H9 (cell line): ENCODE measurements at regions not wholly inside any gene's neighbourhood (a gene's known extent, or its start where the extent isn't known, plus 50 kb on each side); places are given as distances from the start of the nearest gene placed in this dataset.

Experiments used
- DNase-seq: peaks from one replicate; pipeline ENCODE4 v3.0.0-alpha.2; 2017
- H2AFZ ChIP-seq: one replicate; pipeline ENCODE4 v1.6.1; 2013; ENCODE audit warnings: mild to moderate bottlenecking, low read length, control low read depth, moderate library complexity
- H2AK5ac ChIP-seq: 2 replicates; pipeline ENCODE4 v1.6.1; 2013; ENCODE audit warnings: low read length, control low read depth, mixed read lengths; ENCODE audit not compliant: insufficient read length
- H2BK120ac ChIP-seq: one replicate; pipeline ENCODE4 v1.6.1; 2013; ENCODE audit warnings: low read depth, mild to moderate bottlenecking, low read length, control low read depth, inconsistent platforms; ENCODE audit not compliant: poor library complexity, severe bottlenecking
- H2BK12ac ChIP-seq: 2 replicates; pipeline ENCODE4 v1.6.1; 2013; ENCODE audit warnings: low read length, control low read depth, mixed read lengths, low read depth; ENCODE audit not compliant: insufficient read length
- H2BK15ac ChIP-seq: 2 replicates; pipeline ENCODE4 v1.6.1; 2013; ENCODE audit warnings: low read depth, low read length, control low read depth
- H2BK20ac ChIP-seq: one replicate; pipeline ENCODE4 v1.6.1; 2013; ENCODE audit warnings: low read depth, mild to moderate bottlenecking, low read length, control low read depth, inconsistent platforms; ENCODE audit not compliant: poor library complexity, severe bottlenecking
- H2BK5ac ChIP-seq: 2 replicates; pipeline ENCODE4 v1.6.1; 2013; ENCODE audit warnings: low read length, control low read depth, mixed read lengths; ENCODE audit not compliant: insufficient read length
- H3K14ac ChIP-seq: 2 replicates; pipeline ENCODE4 v1.6.1; 2013; ENCODE audit warnings: low read length, control low read depth; ENCODE audit not compliant: insufficient read depth
- H3K18ac ChIP-seq: 2 replicates; pipeline ENCODE4 v1.6.1; 2013; ENCODE audit warnings: low read depth, mild to moderate bottlenecking, mixed read lengths, low read length, control low read depth; ENCODE audit not compliant: insufficient read length
- H3K23ac ChIP-seq: 2 replicates; pipeline ENCODE4 v1.6.1; 2013; ENCODE audit warnings: low read length, control low read depth, mixed read lengths, low read depth; ENCODE audit not compliant: insufficient read length
- H3K23me2 ChIP-seq: 2 replicates; pipeline ENCODE4 v1.6.1; 2013; ENCODE audit warnings: low read depth, mild to moderate bottlenecking, mixed read lengths, low read length, control low read depth; ENCODE audit not compliant: insufficient read length, poor library complexity, severe bottlenecking
- H3K27ac ChIP-seq: 2 replicates; pipeline ENCODE4 v1.5.1; 2013; ENCODE audit warnings: low read length, control low read depth, mixed read lengths, low read depth; ENCODE audit not compliant: insufficient read length
- H3K27me3 ChIP-seq: 2 replicates; pipeline ENCODE4 v1.6.1; 2013; ENCODE audit warnings: low read length, control low read depth, inconsistent platforms; ENCODE audit not compliant: insufficient read depth
- H3K4ac ChIP-seq: 2 replicates; pipeline ENCODE4 v1.6.1; 2013; ENCODE audit warnings: low read depth, mild to moderate bottlenecking, control low read depth, inconsistent platforms, low read length, moderate library complexity
- H3K4me1 ChIP-seq: 2 replicates; pipeline ENCODE4 v1.6.1; 2013; ENCODE audit warnings: low read length, control low read depth, inconsistent platforms; ENCODE audit not compliant: insufficient read depth
- H3K4me2 ChIP-seq: 2 replicates; pipeline ENCODE4 v1.6.1; 2013; ENCODE audit warnings: low read length, control low read depth, mixed read lengths; ENCODE audit not compliant: insufficient read length, insufficient read depth
- H3K56ac ChIP-seq: 2 replicates; pipeline ENCODE4 v1.6.1; 2013; ENCODE audit warnings: low read depth, mild to moderate bottlenecking, mixed read lengths, low read length, control low read depth; ENCODE audit not compliant: insufficient read length
- H3K79me1 ChIP-seq: 2 replicates; pipeline ENCODE4 v1.6.1; 2013; ENCODE audit warnings: low read depth, mild to moderate bottlenecking, moderate library complexity, low read length, control low read depth, inconsistent platforms; ENCODE audit not compliant: insufficient read depth, poor library complexity, severe bottlenecking
- H3K79me2 ChIP-seq: 2 replicates; pipeline ENCODE4 v1.6.1; 2013; ENCODE audit warnings: low read length, control low read depth, inconsistent platforms; ENCODE audit not compliant: insufficient read depth
- H3K9ac ChIP-seq: 2 replicates; pipeline ENCODE4 v1.6.1; 2013; ENCODE audit warnings: low read length, control low read depth, mixed read lengths; ENCODE audit not compliant: insufficient read length; ENCODE audit errors: extremely low read depth
- H3K9me3 ChIP-seq: one replicate; pipeline ENCODE4 v1.6.1; 2013; ENCODE audit warnings: low read depth, low read length, inconsistent platforms; ENCODE audit not compliant: control insufficient read depth
- H3T11ph ChIP-seq: one replicate; pipeline ENCODE4 v1.6.1; 2013; ENCODE audit warnings: mild to moderate bottlenecking, low read length, control low read depth, inconsistent platforms
- H4K20me1 ChIP-seq: one replicate; pipeline ENCODE4 v1.6.1; 2013; ENCODE audit not compliant: control insufficient read depth, insufficient read length, insufficient read depth
- H4K5ac ChIP-seq: 2 replicates; pipeline ENCODE4 v1.6.1; 2013; ENCODE audit warnings: low read depth, mild to moderate bottlenecking, mixed read lengths, low read length, control low read depth; ENCODE audit not compliant: insufficient read length
- H4K8ac ChIP-seq: replicated peaks from 2 replicates; pipeline ENCODE4 v1.6.1; 2013; ENCODE audit warnings: low read length, control low read depth, mixed read lengths, low read depth; ENCODE audit not compliant: insufficient read length
- H4K91ac ChIP-seq: 2 replicates; pipeline ENCODE4 v1.6.1; 2013; ENCODE audit warnings: low read depth, mild to moderate bottlenecking, moderate library complexity, mixed read lengths, low read length, control low read depth; ENCODE audit not compliant: insufficient read length
- H3K27ac Mint-ChIP-seq, 3 experiments: 2 replicates in 2 of 3; 3 replicates in 1 of 3; pipeline ENCODE4 v1.8.0; 2020 to 2021; ENCODE audit warnings: mixed read lengths in 3 of 3, mild to moderate bottlenecking in 1 of 3, moderate library complexity in 1 of 3
- H3K27me3 Mint-ChIP-seq: 2 replicates; pipeline ENCODE4 v1.8.0; 2021; ENCODE audit warnings: low read depth, mild to moderate bottlenecking, moderate library complexity, mixed read lengths
- H3K36me3 Mint-ChIP-seq, 3 experiments: 2 replicates in 2 of 3; 3 replicates in 1 of 3; pipeline ENCODE4 v1.8.0; 2020 to 2021; ENCODE audit warnings: low read depth in 3 of 3, mixed read lengths in 3 of 3; ENCODE audit not compliant: insufficient read depth in 1 of 3
- H3K4me1 Mint-ChIP-seq, 2 experiments: 2 replicates each; pipeline ENCODE4 v1.8.0; 2020; ENCODE audit warnings: mixed read lengths in 2 of 2
- H3K4me3 Mint-ChIP-seq, 2 experiments: 2 replicates in 1 of 2; 3 replicates in 1 of 2; pipeline ENCODE4 v1.8.0; 2020 to 2021; ENCODE audit warnings: mild to moderate bottlenecking in 2 of 2, mixed read lengths in 2 of 2, moderate library complexity in 1 of 2
- H3K9me3 Mint-ChIP-seq, 2 experiments: 2 replicates in 1 of 2; 3 replicates in 1 of 2; pipeline ENCODE4 v1.8.0; 2020; ENCODE audit warnings: mild to moderate bottlenecking in 2 of 2, mixed read lengths in 2 of 2, moderate library complexity in 1 of 2
- TF ChIP-seq, protein P1 (sequence below): fragments of 200-600 bp; sonication (generic); conservative IDR thresholded peaks from 3 replicates; pipeline ENCODE4 v1.8.0; 2021; ENCODE audit warnings: antibody characterized with exemption, mild to moderate bottlenecking

GRCh38 chr12:13505224-13505623 is 308.7 kb downstream of the EMP1 start:
- 0 out of 2 replicates have a peak, but pooled peaks cover 3% of the 10 kb centered on the region for H3K4me1 ChIP-seq
- no peak for DNase-seq
- no peaks in the 10 kb centered on the region for H3K27me3 ChIP-seq
- H3K9ac ChIP-seq = no peak overlapping the region
- H2AK5ac ChIP-seq = no peak overlapping the region
- no peak overlapping the region for H3K23ac ChIP-seq
- no peak overlapping the region for H3K56ac ChIP-seq
- H4K8ac ChIP-seq = no peak overlapping the region
- no peaks in the 10 kb centered on the region for H3K79me2 ChIP-seq
- Mint-ChIP-seq H3K4me1 (no peaks in the 10 kb centered on the region), H3K27me3 (no peaks in the 10 kb centered on the region), H3K36me3 (no peaks in the 10 kb centered on the region), H3K27ac (no peak overlapping the region), H3K9me3 (no peaks in the 10 kb centered on the region), H3K4me3 (no peak overlapping the region)
- no peak overlapping the region for H4K91ac ChIP-seq
- H2BK20ac ChIP-seq = no peak overlapping the region
- no peak overlapping the region for H3K27ac ChIP-seq
- no peak overlapping the region for H2BK15ac ChIP-seq
- no peak overlapping the region for H4K5ac ChIP-seq
- no peaks in the 10 kb centered on the region for H4K20me1 ChIP-seq
- H3T11ph ChIP-seq = no peak overlapping the region
- H2AFZ ChIP-seq = no peak overlapping the region
- TF ChIP-seq, protein P1, sequence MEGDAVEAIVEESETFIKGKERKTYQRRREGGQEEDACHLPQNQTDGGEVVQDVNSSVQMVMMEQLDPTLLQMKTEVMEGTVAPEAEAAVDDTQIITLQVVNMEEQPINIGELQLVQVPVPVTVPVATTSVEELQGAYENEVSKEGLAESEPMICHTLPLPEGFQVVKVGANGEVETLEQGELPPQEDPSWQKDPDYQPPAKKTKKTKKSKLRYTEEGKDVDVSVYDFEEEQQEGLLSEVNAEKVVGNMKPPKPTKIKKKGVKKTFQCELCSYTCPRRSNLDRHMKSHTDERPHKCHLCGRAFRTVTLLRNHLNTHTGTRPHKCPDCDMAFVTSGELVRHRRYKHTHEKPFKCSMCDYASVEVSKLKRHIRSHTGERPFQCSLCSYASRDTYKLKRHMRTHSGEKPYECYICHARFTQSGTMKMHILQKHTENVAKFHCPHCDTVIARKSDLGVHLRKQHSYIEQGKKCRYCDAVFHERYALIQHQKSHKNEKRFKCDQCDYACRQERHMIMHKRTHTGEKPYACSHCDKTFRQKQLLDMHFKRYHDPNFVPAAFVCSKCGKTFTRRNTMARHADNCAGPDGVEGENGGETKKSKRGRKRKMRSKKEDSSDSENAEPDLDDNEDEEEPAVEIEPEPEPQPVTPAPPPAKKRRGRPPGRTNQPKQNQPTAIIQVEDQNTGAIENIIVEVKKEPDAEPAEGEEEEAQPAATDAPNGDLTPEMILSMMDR = no peak
- H2BK5ac ChIP-seq = no peak overlapping the region
- H3K23me2 ChIP-seq = no peaks in the 10 kb centered on the region
- no peaks in the 10 kb centered on the region for H3K79me1 ChIP-seq
- H2BK120ac ChIP-seq = no peak overlapping the region
- no peak overlapping the region for H3K4me2 ChIP-seq
- no peak overlapping the region for H3K14ac ChIP-seq
- no peak overlapping the region for H3K4ac ChIP-seq
- H3K18ac ChIP-seq = no peak overlapping the region
- H2BK12ac ChIP-seq = no peak overlapping the region
- no peaks in the 10 kb centered on the region for H3K9me3 ChIP-seq
